ENCODE measurements at regions not wholly inside any gene's neighbourhood (a gene's known extent, or its start where the extent isn't known, plus 50 kb on each side); places are given as distances from the start of the nearest gene placed in this dataset.
"Not testable (repeated sequence)": the region's sequence is repeated elsewhere in the genome, so short reads cannot be mapped to it uniquely, and the experiment has no call there.

DNA sequence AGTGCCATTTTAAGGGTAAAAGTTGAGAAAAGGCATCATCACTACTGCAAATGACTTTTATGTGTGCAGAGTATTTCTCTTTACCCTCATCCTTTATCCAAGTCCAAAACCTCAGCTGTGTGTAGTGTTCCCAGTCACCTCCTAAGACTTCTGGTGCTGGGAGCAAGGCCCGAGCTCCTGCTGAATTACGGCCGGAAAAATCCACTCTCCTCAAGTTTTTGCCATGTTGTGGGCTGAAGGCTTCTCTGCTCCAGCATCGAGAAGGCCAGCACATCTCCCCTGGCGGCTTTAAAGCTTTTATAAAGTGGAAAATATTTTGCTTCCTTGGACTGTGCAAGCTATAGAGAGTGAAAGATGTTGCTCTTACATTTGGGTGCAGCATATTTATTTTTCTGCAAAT, 153.2 kb upstream of the THBS2 start:
- DNase-seq (ENCODE audit: low read depth), result no peak
- TF ChIP-seq, protein P1, sequence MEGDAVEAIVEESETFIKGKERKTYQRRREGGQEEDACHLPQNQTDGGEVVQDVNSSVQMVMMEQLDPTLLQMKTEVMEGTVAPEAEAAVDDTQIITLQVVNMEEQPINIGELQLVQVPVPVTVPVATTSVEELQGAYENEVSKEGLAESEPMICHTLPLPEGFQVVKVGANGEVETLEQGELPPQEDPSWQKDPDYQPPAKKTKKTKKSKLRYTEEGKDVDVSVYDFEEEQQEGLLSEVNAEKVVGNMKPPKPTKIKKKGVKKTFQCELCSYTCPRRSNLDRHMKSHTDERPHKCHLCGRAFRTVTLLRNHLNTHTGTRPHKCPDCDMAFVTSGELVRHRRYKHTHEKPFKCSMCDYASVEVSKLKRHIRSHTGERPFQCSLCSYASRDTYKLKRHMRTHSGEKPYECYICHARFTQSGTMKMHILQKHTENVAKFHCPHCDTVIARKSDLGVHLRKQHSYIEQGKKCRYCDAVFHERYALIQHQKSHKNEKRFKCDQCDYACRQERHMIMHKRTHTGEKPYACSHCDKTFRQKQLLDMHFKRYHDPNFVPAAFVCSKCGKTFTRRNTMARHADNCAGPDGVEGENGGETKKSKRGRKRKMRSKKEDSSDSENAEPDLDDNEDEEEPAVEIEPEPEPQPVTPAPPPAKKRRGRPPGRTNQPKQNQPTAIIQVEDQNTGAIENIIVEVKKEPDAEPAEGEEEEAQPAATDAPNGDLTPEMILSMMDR (IDR thresholded peaks at IDR 0.05; ENCODE audit: control insufficient read depth, insufficient read depth, low read depth, low read length, missing control alignments), result no peak
- H3K4me3 ChIP-seq (ENCODE audit: control insufficient read depth, low read depth, low read length), result no peak overlapping the region

DNA sequence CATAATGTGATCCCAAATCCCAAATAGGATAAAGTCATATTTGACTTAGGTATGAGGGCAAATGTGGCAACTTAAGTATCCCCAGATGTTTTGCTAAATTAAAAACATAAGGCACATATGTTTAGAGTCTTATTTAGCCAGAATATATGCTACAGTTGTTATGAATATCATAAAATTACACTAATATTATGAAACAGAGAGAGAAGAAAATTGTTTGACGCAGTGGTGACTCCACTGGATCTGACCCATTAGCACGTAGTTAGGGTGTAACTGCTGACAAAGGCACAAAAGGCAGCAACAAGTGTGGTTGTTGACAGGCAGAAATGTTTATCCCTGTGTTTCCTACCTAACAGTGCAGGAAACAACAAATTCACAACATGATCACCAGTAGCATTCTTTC, 152.4 kb upstream of the THBS2 start:
- DNase-seq (ENCODE audit: low read depth), result no peak
- no peak overlapping the region for H3K4me3 ChIP-seq (ENCODE audit: control insufficient read depth, low read depth, low read length)
- TF ChIP-seq, protein P1 (IDR thresholded peaks at IDR 0.05; ENCODE audit: control insufficient read depth, insufficient read depth, low read depth, low read length, missing control alignments), result no peak

DNA sequence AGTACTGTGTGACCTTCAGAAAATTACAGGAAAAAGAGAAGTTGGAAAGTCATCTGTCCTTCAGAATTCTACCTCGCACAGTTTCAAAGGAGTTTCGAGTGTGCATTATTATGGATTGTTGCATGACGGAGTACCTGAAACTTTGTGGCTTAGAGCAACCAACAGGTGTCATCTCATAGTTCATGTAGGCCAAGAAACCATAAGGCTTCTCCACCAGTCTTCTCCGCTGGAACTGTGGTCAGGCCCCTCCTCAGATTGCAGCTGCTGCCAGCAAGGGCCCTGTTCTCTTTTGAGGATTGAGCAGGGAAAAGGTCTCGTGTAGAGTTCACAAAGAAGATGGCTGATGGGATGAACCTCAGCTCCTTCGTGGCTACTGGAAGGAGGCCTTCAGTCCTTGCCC, 151.2 kb upstream of the THBS2 start:
- TF ChIP-seq, protein P1 (IDR thresholded peaks at IDR 0.05; ENCODE audit: control insufficient read depth, insufficient read depth, low read depth, low read length, missing control alignments), result no peak
- no peak overlapping the region for H3K4me3 ChIP-seq (ENCODE audit: control insufficient read depth, low read depth, low read length)
- no peak for DNase-seq (ENCODE audit: low read depth)

DNA sequence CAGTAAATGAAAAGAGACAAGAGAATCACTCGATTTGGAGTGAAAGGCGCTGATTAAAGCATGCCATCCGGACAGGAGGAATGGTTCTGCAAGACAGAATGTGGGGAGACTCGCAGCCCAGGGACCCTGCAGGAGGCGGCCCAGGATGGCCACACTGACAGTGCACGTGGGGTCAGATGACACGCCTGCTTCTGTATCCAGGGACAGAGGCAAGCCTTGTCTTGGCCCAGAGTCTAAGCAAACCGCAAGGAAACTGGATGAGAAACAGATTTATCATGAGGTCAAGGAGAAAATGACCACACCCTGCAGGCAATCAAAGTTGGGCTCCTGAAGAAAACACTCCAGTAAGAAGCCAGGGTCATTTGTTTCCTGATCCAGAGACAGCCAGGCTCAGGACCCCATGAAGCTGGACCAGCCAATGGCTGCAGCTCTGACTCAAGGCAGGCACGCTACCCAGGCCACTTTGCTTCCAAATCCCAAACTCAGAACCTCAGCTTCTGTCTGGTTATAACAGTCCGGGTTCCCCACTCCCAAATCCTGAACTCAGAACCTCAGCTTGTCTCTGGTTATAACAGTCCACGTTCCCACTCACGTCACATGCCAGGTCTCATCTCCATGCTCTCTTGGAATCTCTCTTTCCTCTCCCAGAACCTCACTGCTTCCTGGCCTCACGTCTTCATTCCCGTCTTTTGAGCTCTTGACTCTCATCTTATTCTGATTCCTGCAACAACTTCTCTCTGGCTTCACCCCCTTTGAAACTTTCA, 144.9 kb upstream of the THBS2 start:
- TF ChIP-seq, protein P1 (IDR thresholded peaks at IDR 0.05; ENCODE audit: control insufficient read depth, insufficient read depth, low read depth, low read length, missing control alignments), result no peak
- no peak overlapping the region for H3K4me3 ChIP-seq (ENCODE audit: control insufficient read depth, low read depth, low read length)
- DNase-seq (ENCODE audit: low read depth), result no peak

DNA sequence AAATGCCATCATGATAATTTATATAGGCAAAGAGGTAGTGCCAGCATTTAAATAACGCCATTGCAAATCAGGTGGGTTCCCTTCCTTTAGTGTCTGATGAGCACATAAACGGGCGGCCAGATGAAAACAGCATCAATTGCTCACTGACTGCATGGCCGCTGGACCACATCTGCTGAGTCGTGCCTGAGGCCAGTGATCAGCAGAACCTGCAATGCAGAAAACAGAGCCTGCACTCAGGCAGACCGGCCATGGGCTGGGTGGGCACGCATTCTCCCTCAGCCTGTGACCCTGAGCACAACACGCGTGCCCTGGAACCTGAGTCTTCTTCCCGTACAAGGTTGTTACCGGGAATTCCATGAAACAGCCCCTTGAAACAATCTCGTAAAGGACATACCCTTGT, 144.0 kb upstream of the THBS2 start:
- no peak overlapping the region for H3K4me3 ChIP-seq (ENCODE audit: control insufficient read depth, low read depth, low read length)
- TF ChIP-seq, protein P1 (IDR thresholded peaks at IDR 0.05; ENCODE audit: control insufficient read depth, insufficient read depth, low read depth, low read length, missing control alignments), result no peak
- no peak for DNase-seq (ENCODE audit: low read depth)

DNA sequence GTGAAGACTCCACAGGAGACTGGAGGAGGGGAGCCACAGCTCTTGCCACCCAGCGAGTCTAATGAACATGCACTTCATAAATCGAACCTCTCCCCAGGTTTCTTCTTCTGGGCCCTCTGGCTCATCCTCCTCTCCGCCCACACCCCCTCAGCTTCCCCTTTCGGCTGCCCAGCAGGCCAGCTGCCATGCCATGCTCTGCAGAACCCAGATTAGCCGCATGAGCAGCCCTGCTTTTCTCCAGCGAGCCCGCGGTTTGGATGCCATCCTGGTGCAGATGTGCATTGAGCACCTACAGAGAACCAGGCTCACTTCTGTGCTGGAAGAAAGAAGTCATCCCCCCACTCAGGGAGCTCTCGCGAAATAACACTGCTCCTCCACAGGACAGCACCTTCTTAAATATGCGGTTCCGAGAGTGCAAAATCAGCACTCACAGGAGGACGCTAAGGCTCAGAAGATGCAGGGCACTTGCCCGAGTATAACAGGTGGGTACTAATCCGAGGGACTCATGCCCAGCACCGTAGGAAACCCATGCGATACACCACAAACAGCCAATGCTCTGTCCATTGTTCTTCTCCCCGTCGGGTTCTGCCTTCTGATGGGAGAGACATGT, 143.0 kb upstream of the THBS2 start:
- TF ChIP-seq, protein P1 (IDR thresholded peaks at IDR 0.05; ENCODE audit: control insufficient read depth, insufficient read depth, low read depth, low read length, missing control alignments), result no peak
- DNase-seq (ENCODE audit: low read depth), result no peak

DNA sequence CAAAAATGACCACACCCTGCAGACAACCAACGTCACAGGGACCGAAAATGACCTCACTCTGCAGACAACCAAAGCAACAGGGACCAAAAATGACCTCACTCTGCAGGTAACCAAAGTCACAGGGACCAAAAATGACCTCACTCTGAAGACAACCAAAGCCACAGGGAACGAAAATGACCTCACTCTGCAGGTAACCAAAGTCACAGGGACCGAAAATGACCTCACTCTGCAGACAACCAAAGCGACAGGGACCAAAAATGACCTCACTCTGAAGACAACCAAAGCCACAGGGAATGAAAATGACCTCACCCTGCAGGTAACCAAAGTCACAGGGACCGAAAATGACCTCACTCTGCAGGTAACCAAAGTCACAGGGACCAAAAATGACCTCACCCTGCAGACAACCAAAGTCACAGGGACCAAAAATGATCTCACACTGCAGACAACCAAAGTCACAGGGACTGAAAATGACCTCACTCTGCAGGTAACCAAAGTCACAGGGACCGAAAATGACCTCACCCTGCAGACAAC, 142.4 kb upstream of the THBS2 start:
- not testable (repeated sequence) for DNase-seq (ENCODE audit: low read depth); H3K4me3 ChIP-seq (ENCODE audit: control insufficient read depth, low read depth, low read length)

More for the DNA sequence above, 143.0 kb upstream of the THBS2 start:
- H3K4me3 ChIP-seq (ENCODE audit: control insufficient read depth, low read depth, low read length), result no peak overlapping the region

Data from AG09309 (cell line).